GM13976 (cell line): ENCODE measurements at regions not wholly inside any gene's neighbourhood (a gene's known extent, or its start where the extent isn't known, plus 50 kb on each side); places are given as distances from the start of the nearest gene placed in this dataset.

Experiments
- DNase-seq: peaks from one replicate; pipeline ENCODE4 v3.0.0; 2012; ENCODE audit warnings: low spot score
- in situ Hi-C: fragments of 300-500 bp; cut with MboI; formaldehyde crosslinking; loops from one replicate; pipeline ENCODE4 v1.12.0; 2022; ENCODE audit warnings: low sequenced_read_pairs, mixed read lengths, inconsistent platforms; ENCODE audit not compliant: unreplicated experiment
- TF ChIP-seq, protein P1 (sequence below): IDR thresholded peaks from 2 replicates; pipeline ENCODE4 v1.5.1; 2012; ENCODE audit warnings: borderline replicate concordance, mild to moderate bottlenecking; ENCODE audit not compliant: insufficient read depth; ENCODE audit errors: extremely low read depth, missing control alignments, control extremely low read depth

GRCh38 chr4:37023504-37023903 lies 221.0 kb upstream of the NWD2 start:
- TF ChIP-seq, protein P1, sequence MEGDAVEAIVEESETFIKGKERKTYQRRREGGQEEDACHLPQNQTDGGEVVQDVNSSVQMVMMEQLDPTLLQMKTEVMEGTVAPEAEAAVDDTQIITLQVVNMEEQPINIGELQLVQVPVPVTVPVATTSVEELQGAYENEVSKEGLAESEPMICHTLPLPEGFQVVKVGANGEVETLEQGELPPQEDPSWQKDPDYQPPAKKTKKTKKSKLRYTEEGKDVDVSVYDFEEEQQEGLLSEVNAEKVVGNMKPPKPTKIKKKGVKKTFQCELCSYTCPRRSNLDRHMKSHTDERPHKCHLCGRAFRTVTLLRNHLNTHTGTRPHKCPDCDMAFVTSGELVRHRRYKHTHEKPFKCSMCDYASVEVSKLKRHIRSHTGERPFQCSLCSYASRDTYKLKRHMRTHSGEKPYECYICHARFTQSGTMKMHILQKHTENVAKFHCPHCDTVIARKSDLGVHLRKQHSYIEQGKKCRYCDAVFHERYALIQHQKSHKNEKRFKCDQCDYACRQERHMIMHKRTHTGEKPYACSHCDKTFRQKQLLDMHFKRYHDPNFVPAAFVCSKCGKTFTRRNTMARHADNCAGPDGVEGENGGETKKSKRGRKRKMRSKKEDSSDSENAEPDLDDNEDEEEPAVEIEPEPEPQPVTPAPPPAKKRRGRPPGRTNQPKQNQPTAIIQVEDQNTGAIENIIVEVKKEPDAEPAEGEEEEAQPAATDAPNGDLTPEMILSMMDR, result no peak
- no peak for DNase-seq
- in situ Hi-C loops, result no loop called here

DNA sequence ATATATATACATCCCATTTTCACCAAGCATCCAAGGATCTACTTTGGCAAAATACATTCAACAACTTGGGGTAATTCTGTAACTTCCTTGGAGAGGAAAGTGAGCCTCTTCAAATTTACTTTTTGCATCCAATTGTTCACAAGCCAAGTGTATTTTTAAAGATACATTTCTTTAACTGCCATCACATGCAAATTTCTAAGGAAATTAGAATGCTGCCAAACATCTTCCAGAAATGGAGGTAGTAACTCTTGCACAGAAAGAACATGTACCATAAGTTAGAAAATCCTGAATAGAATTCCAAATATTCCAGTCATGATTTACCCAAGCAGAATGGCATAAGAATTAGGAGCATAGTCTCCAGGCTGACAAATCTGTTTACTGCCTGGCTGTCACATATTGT lies 220.5 kb upstream of the NWD2 start:
- TF ChIP-seq, protein P1, result no peak
- no peak for DNase-seq
- in situ Hi-C loops, result no loop called here

DNA sequence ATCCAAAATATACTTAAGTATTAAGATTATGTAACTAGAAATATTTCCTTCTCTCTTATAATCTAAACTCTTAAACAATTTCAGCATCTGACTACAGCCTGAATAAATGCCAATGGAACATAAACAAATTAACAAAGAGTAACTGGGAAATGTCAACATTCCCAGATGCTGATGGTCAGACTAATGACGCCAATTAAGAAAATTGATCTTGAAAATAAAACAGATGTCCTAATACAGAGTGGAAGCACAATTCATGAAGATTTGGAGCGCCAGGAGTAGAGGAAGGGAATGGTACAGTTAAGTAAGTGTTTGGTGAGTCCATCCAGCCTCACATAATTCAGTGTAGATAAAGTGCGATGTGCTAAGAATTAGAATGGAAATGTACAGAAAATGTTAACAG lies 203.7 kb upstream of the NWD2 start:
- in situ Hi-C loops, result no loop called here
- TF ChIP-seq, protein P1, result no peak
- no peak for DNase-seq

GRCh38 chr4:37043342-37043741 lies 201.2 kb upstream of the NWD2 start:
- TF ChIP-seq, protein P1, result no peak
- in situ Hi-C loops, result no loop called here
- DNase-seq, result no peak

GRCh38 chr4:37051111-37051510 lies 193.4 kb upstream of the NWD2 start:
- TF ChIP-seq, protein P1, result no peak
- in situ Hi-C loops, result no loop called here
- DNase-seq, result no peak

DNA sequence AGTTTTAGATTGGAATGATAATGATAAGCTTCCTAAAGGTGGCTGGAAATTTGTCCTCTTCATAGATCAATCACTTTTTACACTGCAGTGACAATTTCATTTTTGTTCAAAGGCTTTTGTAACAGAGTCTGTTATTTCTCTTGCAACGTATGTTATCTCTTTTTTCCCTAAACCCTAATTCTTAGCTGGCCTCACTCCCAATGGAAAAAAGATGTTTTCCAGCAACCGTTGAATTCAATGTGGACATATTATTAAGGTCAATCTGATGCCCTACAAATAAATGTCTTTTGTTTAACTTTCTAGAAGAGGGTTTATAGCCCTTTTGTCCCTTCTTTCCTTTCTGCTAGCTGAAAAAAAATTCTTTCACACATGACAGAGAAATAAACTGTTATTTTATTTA lies 192.7 kb upstream of the NWD2 start:
- TF ChIP-seq, protein P1, result no peak
- in situ Hi-C loops, result no loop called here
- DNase-seq, result no peak
